Stimulated activated CD8-positive, alpha-beta memory T cell treated with anti-CD3 and anti-CD28 coated beads, Interleukin-15, amount 100 ng/mL, for 48 hours (primary cell): ENCODE measurements at regions not wholly inside any gene's neighbourhood (a gene's known extent, or its start where the extent isn't known, plus 50 kb on each side); places are given as distances from the start of the nearest gene placed in this dataset.

Experiments used
- DNase-seq, 2 donors: peaks; one replicate each; pipeline ENCODE4 v3.0.0-alpha.2; 2020; ENCODE audit warnings: low read depth in 2 of 2

GRCh38 chr3:72698154-72698917 lies 149.9 kb downstream of the SHQ1 start:
- DNase-seq: no peak

GRCh38 chr3:72697717-72698116 lies 150.5 kb downstream of the SHQ1 start:
- DNase-seq: no peak

GRCh38 chr3:72696815-72697214 lies 151.4 kb downstream of the SHQ1 start:
- DNase-seq: no peak

- no peak for DNase-seq
These were observed 153.8 kb downstream of the SHQ1 start for GRCh38 chr3:72694398-72694797.

GRCh38 chr3:72692990-72693389 lies 155.3 kb downstream of the SHQ1 start:
- no peak for DNase-seq

GRCh38 chr3:72690629-72691028 lies 157.6 kb downstream of the SHQ1 start:
- DNase-seq: no peak

GRCh38 chr3:72682936-72683452 lies 165.3 kb downstream of the SHQ1 start:
- DNase-seq: no peak

GRCh38 chr3:72681598-72681997 lies 166.6 kb downstream of the SHQ1 start:
- DNase-seq: no peak

- DNase-seq: no peak
These were observed 167.5 kb downstream of the SHQ1 start for GRCh38 chr3:72680766-72681165.

- DNase-seq: no peak
These were observed 168.6 kb downstream of the SHQ1 start for GRCh38 chr3:72679540-72680198.

- DNase-seq: no peak
These were observed 169.4 kb downstream of the SHQ1 start for GRCh38 chr3:72678867-72679266.

GRCh38 chr3:72678380-72678779 lies 169.9 kb downstream of the SHQ1 start:
- no peak for DNase-seq

- DNase-seq: no peak
These were observed 173.0 kb downstream of the SHQ1 start for GRCh38 chr3:72675243-72675642.

GRCh38 chr3:72673011-72673771 lies 175.1 kb downstream of the SHQ1 start:
- DNase-seq: no peak

- DNase-seq: no peak
These were observed 179.0 kb downstream of the SHQ1 start for GRCh38 chr3:72669224-72669623.

- no peak for DNase-seq
These were observed 181.8 kb downstream of the SHQ1 start for GRCh38 chr3:72666447-72666755.

GRCh38 chr3:72665701-72666446 lies 182.4 kb downstream of the SHQ1 start:
- DNase-seq: peak; percentile 4 to 9

- DNase-seq: no peak
These were observed 183.1 kb downstream of the SHQ1 start for GRCh38 chr3:72665103-72665502.

GRCh38 chr3:72664184-72664975 lies 183.9 kb downstream of the SHQ1 start:
- no peak for DNase-seq

GRCh38 chr3:72663429-72663828 lies 184.8 kb downstream of the SHQ1 start:
- no peak for DNase-seq

- no peak for DNase-seq
These were observed 187.2 kb downstream of the SHQ1 start for GRCh38 chr3:72661115-72661457.
